HepG2 (cell line): ENCODE measurements at regions not wholly inside any gene's neighbourhood (a gene's known extent, or its start where the extent isn't known, plus 50 kb on each side); places are given as distances from the start of the nearest gene placed in this dataset.

Experiments
- ATAC-seq: fragments of 200-7000 bp; cut with Tn5 transposase; 3 replicates; pipeline ENCODE4 v1.9.1; 2020; ENCODE audit warnings: mild to moderate bottlenecking, moderate library complexity
- BruUV-seq: library from RNA; stranded (reverse); fragments of 400-500 nt; replicated peaks from 2 replicates; lab custom pipeline; 2021; lab: Mats Ljungman, UMichigan
- CTCF ChIA-PET: fragments of 300-600 bp; formaldehyde crosslinking; extraction: SDS; loops from one replicate; lab custom pipeline; 2021; ENCODE audit warnings: low total read pairs, inconsistent platforms, low intra/inter-chr PET ratio; lab: Yijun Ruan, JAX
- POLR2A ChIA-PET: fragments of 350-600 bp; sonication (Branson Sonifier 250); formaldehyde crosslinking; loops from one replicate; lab custom pipeline; 2020; ENCODE audit warnings: antibody characterized with exemption, inconsistent platforms; lab: Yijun Ruan, JAX
- DNase-seq: peaks from one replicate; pipeline ENCODE4 v3.0.0-alpha.2; 2015; ENCODE audit warnings: low spot score
- FAIRE-seq: peaks from 3 replicates; lab custom pipeline; 2011; peaks lifted over from hg19 to GRCh38; lab: Jason Lieb, UNC
- H2AFZ ChIP-seq: one replicate; pipeline ENCODE4 v1.6.1; 2011; ENCODE audit warnings: low read length, inconsistent platforms
- H3K27ac ChIP-seq: fragments of 300-600 bp; 3 replicates; pipeline ENCODE4 v1.8.0; 2011; ENCODE audit warnings: mixed run types, mild to moderate bottlenecking, mixed read lengths, low read length, inconsistent platforms; ENCODE audit not compliant: insufficient read depth; ENCODE audit errors: extremely low read length
- H3K27me3 ChIP-seq, 2 experiments: fragments of 200-600 bp in 1 of 2; 2 replicates in 1 of 2; 3 replicates in 1 of 2; pipeline versions ENCODE4 v1.6.0 to v1.8.0; 2011; ENCODE audit warnings: low read length in 2 of 2, mild to moderate bottlenecking in 2 of 2, moderate library complexity in 2 of 2, inconsistent platforms in 1 of 2; ENCODE audit not compliant: insufficient read depth in 2 of 2, control insufficient read depth in 1 of 2
- H3K36me3 ChIP-seq, 2 experiments: fragments of 200-600 bp in 1 of 2; replicated peaks in 1 of 2; 2 replicates in 1 of 2; 3 replicates in 1 of 2; pipeline versions ENCODE4 v1.5.1 to v1.8.0; 2011; ENCODE audit warnings: low read length in 2 of 2, inconsistent platforms in 1 of 2; ENCODE audit not compliant: insufficient read depth in 2 of 2, control insufficient read depth in 1 of 2
- H3K4me1 ChIP-seq: 2 replicates; pipeline ENCODE4 v1.5.1; 2012; ENCODE audit warnings: low read length, inconsistent platforms; ENCODE audit not compliant: insufficient read depth
- H3K4me2 ChIP-seq: 2 replicates; pipeline ENCODE4 v1.6.0; 2011; ENCODE audit warnings: low read depth, low read length, inconsistent platforms
- H3K4me3 ChIP-seq, 3 experiments: fragments of 200-600 bp in 1 of 3; sonication (generic), shearing (Covaris generic) in 1 of 3; replicated peaks in 1 of 3; 2 replicates each; pipeline ENCODE4 v1.5.1; 2011 to 2016; ENCODE audit warnings: low read length in 3 of 3, inconsistent platforms in 2 of 3, low read depth in 2 of 3, mild to moderate bottlenecking in 2 of 3, control low read depth in 1 of 3, mixed read lengths in 1 of 3; ENCODE audit not compliant: insufficient read depth in 1 of 3
- H3K79me2 ChIP-seq: one replicate; pipeline ENCODE4 v1.6.1; 2011; ENCODE audit warnings: low read length, inconsistent platforms; ENCODE audit not compliant: insufficient read depth
- H3K9ac ChIP-seq: 2 replicates; pipeline ENCODE4 v1.6.0; 2011; ENCODE audit warnings: mild to moderate bottlenecking, low read depth, low read length, inconsistent platforms; ENCODE audit not compliant: insufficient read depth
- H3K9me3 ChIP-seq: 2 replicates; pipeline ENCODE4 v1.5.1; 2012; ENCODE audit warnings: mild to moderate bottlenecking, low read length
- H4K20me1 ChIP-seq: 2 replicates; pipeline ENCODE4 v1.6.0; 2011; ENCODE audit warnings: inconsistent platforms, mild to moderate bottlenecking, low read length, moderate library complexity; ENCODE audit not compliant: insufficient read depth
- CSRNP2 ChIP-seq: sonication (generic); formaldehyde crosslinking; conservative IDR thresholded peaks from 2 replicates; pipeline ENCODE4 v1.8.0; 2022; ENCODE audit warnings: low read depth, missing genetic modification reagents
- E2F2 ChIP-seq: sonication (generic); formaldehyde crosslinking; IDR thresholded peaks from 2 replicates; pipeline ENCODE4 v1.4.0; 2020; ENCODE audit warnings: missing genetic modification reagents, borderline replicate concordance
- FOXO4 ChIP-seq: sonication (generic); formaldehyde crosslinking; conservative IDR thresholded peaks from 2 replicates; pipeline ENCODE4 v1.8.1; 2023; ENCODE audit warnings: missing genetic modification reagents
- IRF9 ChIP-seq: sonication (generic); formaldehyde crosslinking; IDR thresholded peaks from 2 replicates; pipeline ENCODE4 v1.8.0; 2022; ENCODE audit warnings: missing genetic modification reagents, mild to moderate bottlenecking, borderline replicate concordance
- KLF12 ChIP-seq: sonication (generic); formaldehyde crosslinking; IDR thresholded peaks from 2 replicates; pipeline ENCODE4 v1.4.0; 2020; ENCODE audit warnings: missing genetic modification reagents, borderline replicate concordance
- PCBP1 ChIP-seq: fragments of 200-400 bp; formaldehyde crosslinking; IDR thresholded peaks from 2 replicates; pipeline ENCODE4 v1.6.1; 2017; ENCODE audit warnings: mild to moderate bottlenecking, low read depth, low read length, borderline replicate concordance
- SRSF9 ChIP-seq: fragments of 200-400 bp; formaldehyde crosslinking; IDR thresholded peaks from 2 replicates; pipeline ENCODE4 v1.6.1; 2018; ENCODE audit warnings: borderline replicate concordance, mild to moderate bottlenecking, low read depth, low read length; ENCODE audit not compliant: insufficient read depth, poor library complexity, severe bottlenecking
- XBP1 ChIP-seq: sonication (generic); formaldehyde crosslinking; IDR thresholded peaks from 2 replicates; pipeline ENCODE4 v1.5.0; 2020; ENCODE audit warnings: missing genetic modification reagents
- ZFP41 ChIP-seq: sonication (generic); formaldehyde crosslinking; IDR thresholded peaks from 2 replicates; pipeline ENCODE4 v1.4.0; 2020; ENCODE audit warnings: mild to moderate bottlenecking, missing genetic modification reagents, borderline replicate concordance
- ZNF253 ChIP-seq: sonication (generic); formaldehyde crosslinking; IDR thresholded peaks from 2 replicates; pipeline ENCODE4 v1.8.0; 2022; ENCODE audit warnings: mild to moderate bottlenecking, missing genetic modification reagents, borderline replicate concordance
- ZNF441 ChIP-seq: sonication (generic); formaldehyde crosslinking; IDR thresholded peaks from 2 replicates; pipeline ENCODE4 v1.7.0; 2021; ENCODE audit warnings: missing genetic modification reagents, borderline replicate concordance
- ZNF616 ChIP-seq: sonication (generic); formaldehyde crosslinking; IDR thresholded peaks from 2 replicates; pipeline ENCODE4 v1.5.0; 2020; ENCODE audit warnings: low read depth, mild to moderate bottlenecking, missing genetic modification reagents
- ZNF784 ChIP-seq: sonication (generic); formaldehyde crosslinking; IDR thresholded peaks from 2 replicates; pipeline ENCODE4 v1.5.1; 2020; ENCODE audit warnings: missing genetic modification reagents, mild to moderate bottlenecking, borderline replicate concordance
- ZSCAN22 ChIP-seq: sonication (generic); formaldehyde crosslinking; IDR thresholded peaks from 2 replicates; pipeline ENCODE4 v1.4.0; 2020; ENCODE audit warnings: mild to moderate bottlenecking, missing genetic modification reagents
- in situ Hi-C: cut with HindIII; loops from 2 replicates; pipeline ENCODE4 v1.10.0; 2017; ENCODE audit warnings: low pct_unique_long_range_greater_than_20kb; ENCODE audit not compliant: extremely low pct_ligation_motif_present
- intact Hi-C: fragments of 100-400 bp; cut with micrococcal nuclease; formaldehyde crosslinking; loops from one replicate; pipeline ENCODE4 v1.10.0; 2022; ENCODE audit not compliant: unreplicated experiment

- TF ChIP-seq ZFP41 (no peak), FOXO4 (CRISPR knock-in tag) (no peak), IRF9 (no peak), XBP1 (CRISPR knock-in tag) (no peak), ZNF441 (CRISPR knock-in tag) (no peak), ZNF616 (CRISPR knock-in tag) (no peak), ZNF784 (CRISPR knock-in tag) (no peak)
These were observed 380.0 kb upstream of the SOX9 start (continued) for GRCh38 chr17:71740866-71741265.

- CTCF ChIA-PET: no interaction called here
- no peaks in the 10 kb centered on the region for H3K27me3 ChIP-seq
- H3K9me3 ChIP-seq: no peaks in the 10 kb centered on the region
- no peaks in the 10 kb centered on the region for H3K4me1 ChIP-seq
- BruUV-seq: no TSS peak
- no peak overlapping the region for H3K27ac ChIP-seq
- no peak for FAIRE-seq
- no peaks in the 10 kb centered on the region for H4K20me1 ChIP-seq
- intact Hi-C loops (no loop called here), in situ Hi-C loops (no loop called here)
- POLR2A ChIA-PET: no interaction called here
- no peaks in the 10 kb centered on the region for H3K79me2 ChIP-seq
- no peak overlapping the region for H2AFZ ChIP-seq
- no peak overlapping the region for H3K4me2 ChIP-seq
- no peak overlapping the region for H3K4me3 ChIP-seq
- no peak for DNase-seq
- ATAC-seq: no peak
- no peaks in the 10 kb centered on the region for H3K36me3 ChIP-seq
- no peak overlapping the region for H3K9ac ChIP-seq
- TF ChIP-seq SRSF9: no peak
- TF ChIP-seq ZSCAN22: no peak
- no peak for TF ChIP-seq CSRNP2
- TF ChIP-seq KLF12: no peak
- TF ChIP-seq PCBP1: no peak
- no peak for TF ChIP-seq E2F2
- no peak for TF ChIP-seq ZNF253
These were observed 379.0 kb upstream of the SOX9 start for GRCh38 chr17:71741836-71742235.
